Naive thymus-derived CD8-positive, alpha-beta T cell (primary cell): ENCODE measurements at regions not wholly inside any gene's neighbourhood (a gene's known extent, or its start where the extent isn't known, plus 50 kb on each side); places are given as distances from the start of the nearest gene placed in this dataset.
"Not testable (repeated sequence)": the region's sequence is repeated elsewhere in the genome, so short reads cannot be mapped to it uniquely, and the experiment has no call there.

Source experiments
- ATAC-seq, 2 donors: fragments of 150-1000 bp; cut with Tn5 transposase in 1 of 2; sonication (Bioruptor Pico), chemical (Tn5 transposase) in 1 of 2; 1 replicate in 1 of 2; 2 replicates in 1 of 2; pipeline ENCODE4 v1.10.0; 2021; ENCODE audit warnings: mild to moderate bottlenecking in 2 of 2, moderate library complexity in 2 of 2
- POLR2A ChIA-PET: fragments of 350-600 bp; sonication (Branson Sonifier 250); formaldehyde crosslinking; loops from one replicate; lab custom pipeline; 2021; ENCODE audit warnings: antibody characterized with exemption; lab: Charles Lee
- DNase-seq, 10 donors: peaks; one replicate each; pipeline versions ENCODE4 v3.0.0 to v3.0.0-alpha.2; 2020 to 2022
- H3K27ac Mint-ChIP-seq, 10 donors: one replicate each; pipeline ENCODE4 v1.8.0; 2020 to 2022; ENCODE audit warnings: mild to moderate bottlenecking in 10 of 10, mixed read lengths in 10 of 10, moderate library complexity in 4 of 10, inconsistent platforms in 1 of 10
- H3K27me3 Mint-ChIP-seq, 5 donors: one replicate each; pipeline ENCODE4 v1.8.0; 2021 to 2022; ENCODE audit warnings: mixed read lengths in 5 of 5
- H3K36me3 Mint-ChIP-seq, 3 donors: one replicate each; pipeline ENCODE4 v1.8.0; 2020 to 2022; ENCODE audit warnings: mixed read lengths in 3 of 3, mild to moderate bottlenecking in 2 of 3, inconsistent platforms in 1 of 3
- H3K4me1 Mint-ChIP-seq, 4 donors: one replicate each; pipeline ENCODE4 v1.8.0; 2021 to 2022; ENCODE audit warnings: mixed read lengths in 4 of 4
- H3K4me3 Mint-ChIP-seq, 10 donors: one replicate each; pipeline ENCODE4 v1.8.0; 2020 to 2022; ENCODE audit warnings: mild to moderate bottlenecking in 10 of 10, mixed read lengths in 10 of 10, moderate library complexity in 6 of 10, inconsistent platforms in 1 of 10
- H3K9me3 Mint-ChIP-seq, 9 donors: one replicate each; pipeline ENCODE4 v1.8.0; 2020 to 2022; ENCODE audit warnings: mixed read lengths in 9 of 9, mild to moderate bottlenecking in 3 of 9, inconsistent platforms in 1 of 9, moderate library complexity in 1 of 9

DNA sequence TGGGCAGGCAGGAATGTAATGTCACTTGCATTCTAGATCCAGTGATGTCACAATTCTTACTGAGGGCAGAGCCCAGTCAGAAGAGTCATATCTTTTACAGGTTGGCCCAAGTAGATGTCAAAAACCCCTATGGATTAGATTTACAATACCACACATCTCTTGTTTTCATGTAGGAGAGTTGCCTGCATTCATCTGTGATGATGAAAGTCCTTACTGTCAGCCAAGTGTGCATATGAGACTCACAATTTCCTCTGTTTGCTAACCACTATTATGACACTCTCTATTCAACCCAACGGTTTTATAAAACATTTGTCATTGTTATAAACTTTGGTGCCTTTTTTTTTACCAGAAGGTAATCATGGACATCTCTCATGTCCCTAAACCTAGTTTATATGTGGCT is 898.8 kb upstream of the AMELY start:
- H3K4me1 Mint-ChIP-seq = no peaks in the 10 kb centered on the region
- H3K27ac Mint-ChIP-seq = no peak overlapping the region
- no peaks in the 10 kb centered on the region for H3K9me3 Mint-ChIP-seq
- ATAC-seq = no peak
- DNase-seq = no peak
- POLR2A ChIA-PET = no interaction called here
- H3K4me3 Mint-ChIP-seq = no peak overlapping the region
- H3K36me3 Mint-ChIP-seq = no peaks in the 10 kb centered on the region
- H3K27me3 Mint-ChIP-seq = no peaks in the 10 kb centered on the region

- H3K4me1 Mint-ChIP-seq = no peaks in the 10 kb centered on the region
Observed at GRCh38 chrY:7807516-7807870, 895.9 kb upstream of the AMELY start.

DNA sequence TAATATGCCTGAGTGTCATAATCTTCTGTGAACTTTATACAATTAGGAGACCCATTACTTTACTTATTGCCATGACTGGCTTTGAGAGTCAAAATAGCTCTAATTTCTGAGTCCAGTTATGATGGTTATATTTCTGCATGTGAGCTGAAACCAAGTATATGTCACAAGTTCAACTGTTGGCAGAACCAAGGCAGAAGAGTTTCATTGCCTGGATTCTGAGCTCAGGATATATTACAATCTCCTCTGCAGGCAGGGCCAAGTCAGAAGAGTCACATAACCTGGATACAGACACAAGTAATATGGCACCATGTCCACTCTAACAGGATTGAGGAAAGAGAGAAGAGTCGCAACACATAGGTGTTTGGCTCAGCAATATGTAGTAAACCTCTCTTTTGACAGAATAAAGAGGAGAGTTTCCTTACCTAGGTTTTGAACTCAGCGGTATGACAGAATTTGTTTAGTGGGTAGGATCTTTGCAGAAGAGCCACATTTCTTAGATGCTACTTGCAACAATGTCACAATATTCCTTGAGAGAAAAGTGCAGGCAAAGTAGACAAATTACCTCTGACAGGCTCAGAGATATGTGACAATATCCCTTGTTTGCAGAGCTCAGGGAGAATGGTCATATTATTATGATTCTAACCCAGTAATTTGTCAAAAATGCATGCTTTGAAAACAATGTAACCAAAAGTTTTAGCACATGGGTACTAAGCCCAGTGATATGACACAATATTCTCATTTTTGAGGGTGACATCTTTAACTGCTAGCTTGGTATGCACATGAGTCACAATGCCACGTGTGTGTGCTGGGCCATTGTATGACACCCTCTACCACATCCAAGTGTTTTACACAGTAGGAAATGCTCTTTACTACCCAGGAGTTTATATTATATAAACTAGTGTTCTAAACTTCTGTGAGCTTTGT is 895.3 kb upstream of the AMELY start:
- no peak overlapping the region for H3K4me3 Mint-ChIP-seq
- POLR2A ChIA-PET = no interaction called here
- no peak overlapping the region for H3K27ac Mint-ChIP-seq
- no peaks in the 10 kb centered on the region for H3K9me3 Mint-ChIP-seq
- no peak for ATAC-seq
- H3K4me1 Mint-ChIP-seq = no peaks in the 10 kb centered on the region
- H3K27me3 Mint-ChIP-seq = peaks cover 0 to 2% (median 0%) of the 10 kb centered on the region in 5 donors
- no peak for DNase-seq
- H3K36me3 Mint-ChIP-seq = no peaks in the 10 kb centered on the region

More at GRCh38 chrY:7807516-7807870, 895.9 kb upstream of the AMELY start:
- Mint-ChIP-seq H3K9me3 (no peaks in the 10 kb centered on the region), H3K27ac (no peak overlapping the region), H3K27me3 (no peaks in the 10 kb centered on the region), H3K36me3 (no peaks in the 10 kb centered on the region), H3K4me3 (no peak overlapping the region)
- DNase-seq = no peak
- POLR2A ChIA-PET = no interaction called here
- no peak for ATAC-seq

GRCh38 chrY:7805624-7806023 is 894.1 kb upstream of the AMELY start:
- Mint-ChIP-seq H3K4me1 (no peaks in the 10 kb centered on the region), H3K27me3 (peaks cover 0 to 9% (median 0%) of the 10 kb centered on the region in 5 donors), H3K4me3 (no peak overlapping the region), H3K27ac (no peak overlapping the region), H3K9me3 (peaks cover 0 to 6% (median 0%) of the 10 kb centered on the region in 9 donors), H3K36me3 (no peaks in the 10 kb centered on the region)
- no peak for ATAC-seq
- no peak for DNase-seq
- POLR2A ChIA-PET = no interaction called here

- no peak for ATAC-seq
- Mint-ChIP-seq H3K4me1 (no peaks in the 10 kb centered on the region), H3K9me3 (peaks cover 0 to 10% (median 0%) of the 10 kb centered on the region in 9 donors), H3K36me3 (no peaks in the 10 kb centered on the region), H3K27me3 (peaks cover 0 to 10% (median 0%) of the 10 kb centered on the region in 5 donors), H3K4me3 (no peak overlapping the region), H3K27ac (no peak overlapping the region)
- POLR2A ChIA-PET = no interaction called here
- DNase-seq = no peak
Observed at GRCh38 chrY:7803737-7804136, 892.2 kb upstream of the AMELY start.

DNA sequence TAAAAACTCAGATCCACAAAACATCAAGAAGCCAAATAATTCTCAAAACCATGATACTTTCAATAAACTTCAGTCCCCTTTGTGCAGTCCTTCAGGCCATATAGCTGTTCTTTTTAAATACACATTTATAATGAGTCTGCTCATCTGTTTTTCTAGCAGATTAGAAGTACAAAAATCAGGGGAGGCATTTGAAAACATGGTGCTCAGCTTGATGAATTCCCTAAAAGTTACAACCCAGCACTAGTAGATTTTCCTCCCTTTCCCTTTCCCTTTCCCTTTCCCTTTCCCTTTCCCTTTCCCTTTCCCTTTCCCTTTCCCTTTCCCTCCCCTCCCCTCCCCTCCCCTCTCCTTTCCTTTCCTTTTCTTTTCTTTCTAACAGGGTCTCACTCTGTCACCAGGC is 884.6 kb upstream of the AMELY start:
- Mint-ChIP-seq H3K27me3 (peaks cover 0 to 6% (median 0%) of the 10 kb centered on the region in 5 donors), H3K9me3 (peaks cover 0 to 9% (median 0%) of the 10 kb centered on the region in 9 donors), H3K27ac (no peak overlapping the region), H3K4me1 (no peaks in the 10 kb centered on the region), H3K4me3 (no peak overlapping the region), H3K36me3 (no peaks in the 10 kb centered on the region)
- DNase-seq (no peak), ATAC-seq (no peak)
- POLR2A ChIA-PET = no interaction called here

DNA sequence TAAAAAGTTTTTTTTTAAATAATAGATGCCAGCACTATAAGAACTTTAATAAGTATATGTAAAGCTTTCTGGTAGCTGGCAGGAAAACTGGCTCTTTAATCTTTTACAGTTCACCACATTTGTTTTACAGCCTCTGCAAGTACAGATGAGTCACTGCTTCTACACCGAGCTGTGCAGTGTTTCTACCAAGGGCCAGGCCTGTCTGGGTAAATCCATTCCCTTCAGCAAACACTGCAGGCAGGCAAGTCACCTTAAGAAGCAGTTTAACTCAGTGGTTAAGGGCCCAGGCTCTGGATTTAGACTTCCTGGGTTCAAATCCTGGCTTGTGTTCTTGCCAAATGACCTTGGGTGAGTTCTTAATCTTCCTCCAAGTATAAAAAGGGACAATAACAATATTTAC is 882.9 kb upstream of the AMELY start:
- H3K4me1 Mint-ChIP-seq = no peaks in the 10 kb centered on the region
- ATAC-seq = no peak
- no peaks in the 10 kb centered on the region for H3K36me3 Mint-ChIP-seq
- no peak for DNase-seq
- H3K4me3 Mint-ChIP-seq = no peak overlapping the region
- peaks cover 0 to 3% (median 0%) of the 10 kb centered on the region in 5 donors for H3K27me3 Mint-ChIP-seq
- no peaks in the 10 kb centered on the region for H3K9me3 Mint-ChIP-seq
- H3K27ac Mint-ChIP-seq = no peak overlapping the region
- POLR2A ChIA-PET = no interaction called here

GRCh38 chrY:7793989-7794388 is 882.4 kb upstream of the AMELY start:
- Mint-ChIP-seq H3K4me3 (no peak overlapping the region), H3K27ac (no peak overlapping the region), H3K36me3 (no peaks in the 10 kb centered on the region), H3K27me3 (peaks cover 0 to 3% (median 0%) of the 10 kb centered on the region in 5 donors), H3K9me3 (no peaks in the 10 kb centered on the region), H3K4me1 (no peaks in the 10 kb centered on the region)
- POLR2A ChIA-PET = no interaction called here
- ATAC-seq (no peak), DNase-seq (no peak)

DNA sequence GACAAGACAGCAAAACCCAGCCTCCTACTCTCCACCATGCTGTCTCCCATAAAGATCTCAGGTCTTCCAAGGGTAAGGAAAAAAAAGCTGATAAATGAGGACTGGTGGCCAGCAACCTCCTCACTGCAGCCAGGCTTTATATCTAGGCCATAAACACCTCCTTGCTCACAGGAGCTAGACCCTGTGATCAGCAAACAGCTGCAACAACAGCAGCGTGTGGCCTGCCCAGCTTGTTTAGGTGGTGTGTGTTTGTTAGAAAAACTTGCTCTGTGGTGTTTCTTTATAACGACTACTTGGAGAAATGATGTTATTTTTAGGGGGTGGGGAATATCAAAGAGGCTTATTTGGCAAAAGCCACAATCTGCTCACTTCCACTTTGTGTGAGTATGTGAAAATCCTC is 880.9 kb upstream of the AMELY start:
- DNase-seq (no peak), ATAC-seq (no peak)
- peak overlapping the region in 1 of 10 donors; percentile 24 for H3K27ac Mint-ChIP-seq
- no peak overlapping the region for H3K4me3 Mint-ChIP-seq
- H3K4me1 Mint-ChIP-seq = no peaks in the 10 kb centered on the region
- POLR2A ChIA-PET = no interaction called here
- H3K27me3 Mint-ChIP-seq = peaks cover 0 to 3% (median 0%) of the 10 kb centered on the region in 5 donors
- no peaks in the 10 kb centered on the region for H3K36me3 Mint-ChIP-seq
- no peaks in the 10 kb centered on the region for H3K9me3 Mint-ChIP-seq

DNA sequence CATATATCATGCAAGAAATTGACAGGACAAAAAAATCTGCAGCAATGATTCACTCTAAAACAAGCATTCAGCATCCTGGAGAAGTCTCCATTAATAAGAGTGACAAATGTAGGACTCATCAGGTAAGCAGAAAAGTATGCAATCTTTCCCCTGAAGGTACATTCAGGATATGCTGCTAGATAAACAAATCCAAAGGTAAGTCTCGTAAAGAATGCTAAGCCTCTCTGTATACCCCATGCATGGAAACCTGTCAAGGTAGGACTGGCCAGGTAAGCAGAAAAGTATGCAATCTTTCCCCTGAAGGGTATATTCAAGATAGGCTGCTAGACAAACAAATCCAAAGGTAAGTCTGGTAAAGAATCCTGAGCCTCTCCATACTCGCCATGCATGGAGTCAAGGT is 869.9 kb upstream of the AMELY start:
- ATAC-seq (no peak), DNase-seq (no peak)
- Mint-ChIP-seq H3K9me3 (no peaks in the 10 kb centered on the region), H3K27me3 (no peaks in the 10 kb centered on the region), H3K4me3 (no peak overlapping the region), H3K36me3 (no peaks in the 10 kb centered on the region), H3K4me1 (no peaks in the 10 kb centered on the region), H3K27ac (no peak overlapping the region)
- POLR2A ChIA-PET = no interaction called here

DNA sequence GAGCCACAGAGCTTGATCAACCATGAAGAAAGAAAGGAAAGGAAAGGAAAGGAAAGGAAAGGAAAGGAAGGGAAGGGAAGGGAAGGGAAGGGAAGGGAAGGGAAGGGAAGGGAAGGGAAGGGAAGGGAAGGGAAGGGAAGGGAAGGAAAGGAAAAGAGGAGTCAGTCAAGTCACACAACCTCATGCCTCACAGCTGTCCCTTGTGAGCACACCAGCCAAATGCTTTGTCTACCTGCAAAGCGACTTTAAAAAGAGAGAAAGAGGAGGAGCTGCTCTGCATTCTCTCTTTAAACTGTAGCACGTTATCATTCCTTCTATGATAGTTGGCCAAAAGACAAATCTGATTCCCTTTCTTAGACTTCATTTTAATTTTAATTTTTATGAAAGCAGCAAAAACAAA is 863.9 kb upstream of the AMELY start:
- ATAC-seq, H3K4me3 Mint-ChIP-seq, H3K27ac Mint-ChIP-seq, H3K4me1 Mint-ChIP-seq, H3K27me3 Mint-ChIP-seq, H3K9me3 Mint-ChIP-seq, POLR2A ChIA-PET, DNase-seq, H3K36me3 Mint-ChIP-seq: not testable (repeated sequence)

DNA sequence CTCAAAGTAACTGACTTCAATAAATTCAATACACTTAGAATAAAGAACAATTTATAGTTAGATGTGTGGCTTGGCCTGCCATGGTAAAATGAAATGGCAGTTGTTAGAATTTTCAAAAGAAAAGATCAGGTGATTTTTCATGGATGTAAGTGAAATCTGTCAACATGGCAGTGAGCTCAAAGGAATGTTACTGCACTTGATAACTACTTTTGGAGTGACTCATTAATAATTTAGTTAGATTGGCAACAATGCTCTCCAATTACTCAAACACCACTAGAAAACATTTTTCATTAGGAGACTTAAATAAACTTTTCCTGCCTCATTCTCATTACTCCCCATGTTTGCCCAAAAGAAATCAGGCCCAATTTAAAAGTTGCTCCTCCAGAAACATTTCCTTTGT is 860.2 kb upstream of the AMELY start:
- Mint-ChIP-seq H3K27ac (no peak overlapping the region), H3K27me3 (peaks cover 0 to 4% (median 0%) of the 10 kb centered on the region in 5 donors), H3K36me3 (no peaks in the 10 kb centered on the region), H3K4me3 (no peak overlapping the region), H3K4me1 (no peaks in the 10 kb centered on the region), H3K9me3 (no peaks in the 10 kb centered on the region)
- DNase-seq (no peak), ATAC-seq (no peak)
- POLR2A ChIA-PET = no interaction called here

DNA sequence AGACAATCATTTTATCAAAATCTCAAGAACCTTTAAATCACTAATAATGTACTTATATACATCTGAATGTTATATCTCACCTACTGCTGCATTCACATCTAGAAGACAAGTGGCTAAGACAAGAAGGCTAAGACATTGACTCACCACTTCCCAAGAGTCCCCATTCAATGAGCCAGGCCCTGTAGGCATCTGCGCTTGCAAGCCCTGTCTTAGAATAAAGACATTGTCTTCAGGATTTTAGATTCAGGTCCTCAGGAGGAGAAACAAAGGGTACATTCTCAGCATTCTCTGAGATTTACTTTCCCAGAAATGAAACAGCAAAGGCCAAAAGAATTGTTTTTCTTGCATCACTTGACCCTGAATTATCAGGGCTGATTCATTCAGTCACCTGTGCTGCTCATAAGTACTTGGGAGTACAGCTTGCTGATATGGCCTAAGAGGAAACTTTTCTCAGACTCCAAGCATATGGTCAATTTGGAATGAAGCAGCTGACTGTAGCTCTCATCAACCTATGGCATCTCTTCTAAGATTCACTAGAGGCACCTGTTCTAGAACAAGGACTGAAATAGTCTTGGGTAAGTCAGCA is 858.3 kb upstream of the AMELY start:
- H3K4me1 Mint-ChIP-seq = no peaks in the 10 kb centered on the region
- no peak for DNase-seq
- no peaks in the 10 kb centered on the region for H3K9me3 Mint-ChIP-seq
- no peak for ATAC-seq
- POLR2A ChIA-PET = no interaction called here
- no peak overlapping the region for H3K4me3 Mint-ChIP-seq
- H3K27ac Mint-ChIP-seq = no peak overlapping the region
- peaks cover 0 to 2% (median 0%) of the 10 kb centered on the region in 5 donors for H3K27me3 Mint-ChIP-seq
- H3K36me3 Mint-ChIP-seq = no peaks in the 10 kb centered on the region
